HG03442 (cell line): ENCODE measurements at regions not wholly inside any gene's neighbourhood (a gene's known extent, or its start where the extent isn't known, plus 50 kb on each side); places are given as distances from the start of the nearest gene placed in this dataset.
"Not testable (repeated sequence)": the region's sequence is repeated elsewhere in the genome, so short reads cannot be mapped to it uniquely, and the experiment has no call there.

Experiments used
- ATAC-seq: cut with Tn5 transposase; IDR thresholded peaks from one replicate; pipeline ENCODE4 v1.9.1; 2021; ENCODE audit warnings: mild to moderate bottlenecking, moderate library complexity; ENCODE audit not compliant: unreplicated experiment

DNA sequence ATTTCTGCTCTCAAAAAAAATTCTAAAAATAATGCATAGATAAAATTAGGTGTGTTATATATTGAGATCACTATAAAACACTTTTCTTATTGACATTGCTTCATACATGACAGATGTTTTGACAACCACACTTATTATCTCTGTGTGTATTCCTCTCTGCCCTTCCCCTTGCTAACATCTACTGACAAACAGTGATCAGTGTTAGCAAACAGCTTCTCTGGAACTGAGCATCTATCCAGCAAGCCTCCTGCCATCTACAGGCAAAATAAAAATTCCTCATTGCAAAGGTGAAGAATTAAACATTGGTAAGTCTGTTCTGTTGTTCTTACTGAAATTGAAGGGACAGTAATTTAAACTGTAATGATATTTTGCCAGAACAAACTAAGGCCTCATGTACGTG is 2153.9 kb downstream of the NCAM2 start:
- no peak for ATAC-seq

GRCh38 chr21:23153842-23154241 is 2155.6 kb downstream of the NCAM2 start:
- ATAC-seq, result not testable (repeated sequence)

GRCh38 chr21:23155281-23155680 is 2157.1 kb downstream of the NCAM2 start:
- ATAC-seq, result no peak

GRCh38 chr21:23160914-23161313 is 2162.7 kb downstream of the NCAM2 start:
- ATAC-seq, result no peak

- ATAC-seq, result no peak
Observed at GRCh38 chr21:23162198-23162946, 2164.2 kb downstream of the NCAM2 start.
